Lower leg skin (tissue), 3 donors: ENCODE measurements at regions not wholly inside any gene's neighbourhood (a gene's known extent, or its start where the extent isn't known, plus 50 kb on each side); places are given as distances from the start of the nearest gene placed in this dataset.

Experiments
- POLR2A ChIP-seq, 2 donors: fragments of 450-650 bp; IDR thresholded peaks; one replicate each; pipeline ENCODE4 v1.6.1; 2016 to 2017; ENCODE audit warnings: antibody characterized with exemption in 2 of 2, mild to moderate bottlenecking in 1 of 2, moderate library complexity in 1 of 2
- TF ChIP-seq, protein P1 (sequence below), 3 donors: fragments of 450-650 bp; IDR thresholded peaks; one replicate each; pipeline ENCODE4 v1.5.1; 2016; ENCODE audit warnings: antibody characterized with exemption in 3 of 3, mild to moderate bottlenecking in 3 of 3, moderate library complexity in 2 of 3

GRCh38 chr9:126020836-126021235 lies 273.7 kb downstream of the PBX3 start:
- TF ChIP-seq, protein P1, sequence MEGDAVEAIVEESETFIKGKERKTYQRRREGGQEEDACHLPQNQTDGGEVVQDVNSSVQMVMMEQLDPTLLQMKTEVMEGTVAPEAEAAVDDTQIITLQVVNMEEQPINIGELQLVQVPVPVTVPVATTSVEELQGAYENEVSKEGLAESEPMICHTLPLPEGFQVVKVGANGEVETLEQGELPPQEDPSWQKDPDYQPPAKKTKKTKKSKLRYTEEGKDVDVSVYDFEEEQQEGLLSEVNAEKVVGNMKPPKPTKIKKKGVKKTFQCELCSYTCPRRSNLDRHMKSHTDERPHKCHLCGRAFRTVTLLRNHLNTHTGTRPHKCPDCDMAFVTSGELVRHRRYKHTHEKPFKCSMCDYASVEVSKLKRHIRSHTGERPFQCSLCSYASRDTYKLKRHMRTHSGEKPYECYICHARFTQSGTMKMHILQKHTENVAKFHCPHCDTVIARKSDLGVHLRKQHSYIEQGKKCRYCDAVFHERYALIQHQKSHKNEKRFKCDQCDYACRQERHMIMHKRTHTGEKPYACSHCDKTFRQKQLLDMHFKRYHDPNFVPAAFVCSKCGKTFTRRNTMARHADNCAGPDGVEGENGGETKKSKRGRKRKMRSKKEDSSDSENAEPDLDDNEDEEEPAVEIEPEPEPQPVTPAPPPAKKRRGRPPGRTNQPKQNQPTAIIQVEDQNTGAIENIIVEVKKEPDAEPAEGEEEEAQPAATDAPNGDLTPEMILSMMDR (IDR thresholded peaks at IDR 0.05), result no peak
- no peak for TF ChIP-seq POLR2A (IDR thresholded peaks at IDR 0.05)
